Keratinocyte (primary cell): ENCODE measurements at regions not wholly inside any gene's neighbourhood (a gene's known extent, or its start where the extent isn't known, plus 50 kb on each side); places are given as distances from the start of the nearest gene placed in this dataset.

Source experiments
- CTCF ChIP-seq, 3 experiments: IDR thresholded peaks in 1 of 3; conservative IDR thresholded peaks in 1 of 3; optimal IDR thresholded peaks in 1 of 3; 2 replicates in 2 of 3; 3 replicates in 1 of 3; pipeline versions ENCODE3 to v1.5.1; 2011; ENCODE audit warnings: low read length in 3 of 3, mild to moderate bottlenecking in 3 of 3, moderate library complexity in 2 of 3, control low read depth in 1 of 3, inconsistent platforms in 1 of 3; ENCODE audit not compliant: insufficient read depth in 2 of 3; ENCODE audit errors: extremely low read depth in 1 of 3
- EZH2 ChIP-seq: IDR thresholded peaks from one replicate; pipeline ENCODE4 v1.6.1; 2012; ENCODE audit warnings: inconsistent platforms, mild to moderate bottlenecking, low read length, moderate library complexity

- TF ChIP-seq CTCF (optimal IDR thresholded peaks at IDR 0.05 in 1 of 3, IDR thresholded peaks at IDR 0.05 in 1 of 3, conservative IDR thresholded peaks at IDR 0.05 in 1 of 3; ENCODE audit: extremely low read depth in 1 of 3, insufficient read depth in 2 of 3, low read length in 3 of 3) (no peak), EZH2 (no peak)
These were observed 278.0 kb downstream of the ADRA2A start for GRCh38 chr10:111354859-111355258.
